ENCODE measurements at regions not wholly inside any gene's neighbourhood (a gene's known extent, or its start where the extent isn't known, plus 50 kb on each side); places are given as distances from the start of the nearest gene placed in this dataset. TPM values are rescaled to one million over a fixed set of nuclear protein-coding genes. Genes with fewer than 3 reads are reported as not detected.

DNA sequence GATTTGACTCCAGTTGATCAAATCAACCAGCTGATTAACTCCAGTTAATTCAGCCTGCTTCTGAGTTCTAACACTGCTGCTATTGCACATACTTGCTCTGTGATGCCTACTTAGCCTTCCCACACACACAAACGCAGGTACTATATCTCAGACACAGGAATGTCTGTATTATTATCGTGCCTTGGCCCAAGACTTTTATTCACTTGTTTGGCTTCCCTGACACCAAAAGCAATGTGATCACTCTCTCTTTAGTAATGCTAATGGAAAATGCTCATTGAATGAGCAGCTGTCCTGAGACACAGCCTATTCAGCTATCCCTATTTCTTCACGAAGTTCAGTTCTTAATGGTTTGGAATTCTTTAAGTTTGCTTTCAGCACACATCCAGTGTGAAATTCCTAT is 356.4 kb upstream of the CXorf51A start:
- H2BK5ac ChIP-seq (ENCODE audit: insufficient read length, low read length): no peak overlapping the region
- no peak overlapping the region for H3K4me2 ChIP-seq (ENCODE audit: insufficient read depth, insufficient read length, low read length)
- no peak for DNase-seq
- no peak overlapping the region for H2BK120ac ChIP-seq (ENCODE audit: low read depth, low read length, poor library complexity, severe bottlenecking)
- no peak overlapping the region for H3K18ac ChIP-seq (ENCODE audit: insufficient read length, low read depth, low read length)
- Mint-ChIP-seq H3K27ac (peak overlapping the region in 2 of 3 experiments; percentile 25 to 43; a peak in 2 of 7 replicates), H3K36me3 (ENCODE audit: insufficient read depth in 1 of 3, low read depth in 3 of 3) (peaks cover 0 to 10% (median 8%) of the 10 kb centered on the region in 3 experiments; a peak in 6 of 7 replicates), H3K9me3 (peaks cover 61 to 81% of the 10 kb centered on the region in 2 experiments), H3K27me3 (ENCODE audit: low read depth) (no peaks in the 10 kb centered on the region), H3K4me3 (no peak overlapping the region), H3K4me1 (peaks cover 7 to 8% of the 10 kb centered on the region in 2 experiments)
- no peak overlapping the region for H3K14ac ChIP-seq (ENCODE audit: insufficient read depth, low read length)
- H4K20me1 ChIP-seq (ENCODE audit: control insufficient read depth, insufficient read depth, insufficient read length): no peaks in the 10 kb centered on the region
- H3K27me3 ChIP-seq (ENCODE audit: insufficient read depth, low read length): no peaks in the 10 kb centered on the region
- H4K5ac ChIP-seq (ENCODE audit: insufficient read length, low read depth, low read length): no peak overlapping the region
- H3K23ac ChIP-seq (ENCODE audit: insufficient read length, low read depth, low read length): no peak overlapping the region
- no peak overlapping the region for H2BK20ac ChIP-seq (ENCODE audit: low read depth, low read length, poor library complexity, severe bottlenecking)
- TF ChIP-seq, protein P1, sequence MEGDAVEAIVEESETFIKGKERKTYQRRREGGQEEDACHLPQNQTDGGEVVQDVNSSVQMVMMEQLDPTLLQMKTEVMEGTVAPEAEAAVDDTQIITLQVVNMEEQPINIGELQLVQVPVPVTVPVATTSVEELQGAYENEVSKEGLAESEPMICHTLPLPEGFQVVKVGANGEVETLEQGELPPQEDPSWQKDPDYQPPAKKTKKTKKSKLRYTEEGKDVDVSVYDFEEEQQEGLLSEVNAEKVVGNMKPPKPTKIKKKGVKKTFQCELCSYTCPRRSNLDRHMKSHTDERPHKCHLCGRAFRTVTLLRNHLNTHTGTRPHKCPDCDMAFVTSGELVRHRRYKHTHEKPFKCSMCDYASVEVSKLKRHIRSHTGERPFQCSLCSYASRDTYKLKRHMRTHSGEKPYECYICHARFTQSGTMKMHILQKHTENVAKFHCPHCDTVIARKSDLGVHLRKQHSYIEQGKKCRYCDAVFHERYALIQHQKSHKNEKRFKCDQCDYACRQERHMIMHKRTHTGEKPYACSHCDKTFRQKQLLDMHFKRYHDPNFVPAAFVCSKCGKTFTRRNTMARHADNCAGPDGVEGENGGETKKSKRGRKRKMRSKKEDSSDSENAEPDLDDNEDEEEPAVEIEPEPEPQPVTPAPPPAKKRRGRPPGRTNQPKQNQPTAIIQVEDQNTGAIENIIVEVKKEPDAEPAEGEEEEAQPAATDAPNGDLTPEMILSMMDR (conservative IDR thresholded peaks at IDR 0.05): no peak
- no peak overlapping the region for H3T11ph ChIP-seq (ENCODE audit: low read length)
- no peak overlapping the region for H3K9ac ChIP-seq (ENCODE audit: extremely low read depth, insufficient read length, low read length)
- no peaks in the 10 kb centered on the region for H3K79me1 ChIP-seq (ENCODE audit: insufficient read depth, low read depth, low read length, poor library complexity, severe bottlenecking)
- no peaks in the 10 kb centered on the region for H3K79me2 ChIP-seq (ENCODE audit: insufficient read depth, low read length)
- no peak overlapping the region for H2BK15ac ChIP-seq (ENCODE audit: low read depth, low read length)
- no peak overlapping the region for H2AK5ac ChIP-seq (ENCODE audit: insufficient read length, low read length)
- no peak overlapping the region for H3K27ac ChIP-seq (ENCODE audit: insufficient read length, low read depth, low read length)
- H3K4me1 ChIP-seq (ENCODE audit: insufficient read depth, low read length): no peaks in the 10 kb centered on the region
- no peaks in the 10 kb centered on the region for H3K23me2 ChIP-seq (ENCODE audit: insufficient read length, low read depth, low read length, poor library complexity, severe bottlenecking)
- H4K91ac ChIP-seq (ENCODE audit: insufficient read length, low read depth, low read length): no peak overlapping the region
- no peak overlapping the region for H3K56ac ChIP-seq (ENCODE audit: insufficient read length, low read depth, low read length)
- no peak overlapping the region for H4K8ac ChIP-seq (replicated peaks; ENCODE audit: insufficient read length, low read depth, low read length)
- H2BK12ac ChIP-seq (ENCODE audit: insufficient read length, low read depth, low read length): no peak overlapping the region
- no CpG with 5 or more reads among the region's 3 CpGs for WGBS (ENCODE audit: extremely low coverage, insufficient read length, low lambda C conversion rate)
- peaks cover 29% of the 10 kb centered on the region for H3K9me3 ChIP-seq (ENCODE audit: control insufficient read depth, low read depth, low read length)
- no peak overlapping the region for H2AFZ ChIP-seq (ENCODE audit: low read length)
- H3K4ac ChIP-seq (ENCODE audit: low read depth, low read length): no peak overlapping the region

Small RNA genes in the stretch of these regions (microRNA-seq; reads per million reads assigned to microRNA genes)
- gene MIR513A1 (ENCODE audit: borderline microRNAs expressed) (not detected), gene MIR513A2 (ENCODE audit: borderline microRNAs expressed) (not detected), gene MIR513B (ENCODE audit: borderline microRNAs expressed) (not detected), gene MIR513C (ENCODE audit: borderline microRNAs expressed) (not detected)

All from H9 (cell line).